GM23248 (cell line): ENCODE measurements at regions not wholly inside any gene's neighbourhood (a gene's known extent, or its start where the extent isn't known, plus 50 kb on each side); places are given as distances from the start of the nearest gene placed in this dataset.
"Not testable (repeated sequence)": the region's sequence is repeated elsewhere in the genome, so short reads cannot be mapped to it uniquely, and the experiment has no call there.

Experiments
- DNase-seq: peaks from one replicate; pipeline ENCODE4 v3.0.0-alpha.2; 2015
- H2AFZ ChIP-seq: fragments of 200-600 bp; sonication (generic); 2 replicates; pipeline ENCODE4 v1.6.1; 2016; ENCODE audit warnings: antibody characterized with exemption
- H3F3A ChIP-seq: fragments of 200-600 bp; sonication (generic); 2 replicates; pipeline ENCODE4 v1.6.1; 2016; ENCODE audit warnings: mild to moderate bottlenecking, antibody characterized with exemption, mixed run types; ENCODE audit not compliant: insufficient read depth
- H3K27ac ChIP-seq: fragments of 200-600 bp; sonication (generic); 2 replicates; pipeline ENCODE4 v1.5.1; 2016; ENCODE audit warnings: mild to moderate bottlenecking
- H3K27me3 ChIP-seq: fragments of 200-600 bp; sonication (generic); replicated peaks from 2 replicates; pipeline ENCODE4 v1.6.1; 2016; ENCODE audit warnings: mild to moderate bottlenecking; ENCODE audit not compliant: insufficient read depth
- H3K36me3 ChIP-seq: fragments of 200-600 bp; sonication (generic); 2 replicates; pipeline ENCODE4 v1.6.1; 2016; ENCODE audit warnings: low read depth, mild to moderate bottlenecking
- H3K4me1 ChIP-seq: fragments of 200-600 bp; sonication (generic); 2 replicates; pipeline ENCODE4 v1.6.1; 2016; ENCODE audit warnings: mild to moderate bottlenecking; ENCODE audit not compliant: insufficient read depth
- H3K4me2 ChIP-seq: fragments of 200-600 bp; sonication (generic); one replicate; pipeline ENCODE4 v1.6.1; 2016; ENCODE audit warnings: mild to moderate bottlenecking; ENCODE audit not compliant: unreplicated experiment
- H3K4me3 ChIP-seq: fragments of 200-600 bp; sonication (generic); 2 replicates; pipeline ENCODE4 v1.5.1; 2016; ENCODE audit warnings: mild to moderate bottlenecking
- H3K79me2 ChIP-seq: fragments of 200-600 bp; sonication (generic); 2 replicates; pipeline ENCODE4 v1.6.1; 2016; ENCODE audit warnings: mild to moderate bottlenecking; ENCODE audit not compliant: insufficient read depth
- H3K9ac ChIP-seq: fragments of 200-600 bp; sonication (generic); 2 replicates; pipeline ENCODE4 v1.6.1; 2016; ENCODE audit warnings: mild to moderate bottlenecking
- H3K9me2 ChIP-seq: fragments of 200-600 bp; sonication (generic); 2 replicates; pipeline ENCODE4 v1.6.1; 2016; ENCODE audit warnings: mixed run types, mild to moderate bottlenecking, moderate library complexity; ENCODE audit not compliant: insufficient read depth
- H3K9me3 ChIP-seq: fragments of 200-600 bp; sonication (generic); one replicate; pipeline ENCODE4 v1.6.1; 2017; ENCODE audit warnings: low read depth
- H4K20me1 ChIP-seq: fragments of 200-600 bp; sonication (generic); 2 replicates; pipeline ENCODE4 v1.6.0; 2016; ENCODE audit not compliant: insufficient read depth
- EZH2 ChIP-seq: fragments of 200-600 bp; sonication (generic); IDR thresholded peaks from 2 replicates; pipeline ENCODE4 v1.6.1; 2018; ENCODE audit warnings: antibody characterized with exemption, mild to moderate bottlenecking; ENCODE audit not compliant: insufficient read depth, poor library complexity, severe bottlenecking
- EZH2phosphoT487 ChIP-seq: fragments of 200-600 bp; sonication (generic); IDR thresholded peaks from 2 replicates; pipeline ENCODE4 v1.6.1; 2018; ENCODE audit warnings: antibody characterized with exemption, moderate library complexity, mild to moderate bottlenecking, low read depth; ENCODE audit not compliant: insufficient read depth
- WGBS, 2 experiments: methylation state at CpG; one replicate each; pipeline ENCODE4 v1.1.6; 2015 to 2017; ENCODE audit warnings: low lambda C conversion rate in 2 of 2, low coverage in 1 of 2; ENCODE audit errors: missing lambda C conversion rate in 2 of 2; 5-methylcytosine and 5-hydroxymethylcytosine counted together
- in situ Hi-C: fragments of 300-500 bp; cut with MboI; formaldehyde crosslinking; loops from 2 replicates; pipeline ENCODE4 v1.15.0; 2020

GRCh38 chr5:74389531-74390305, 250.8 kb downstream of the ENC1 start:
- Histone ChIP-seq H3K36me3 (no peaks in the 10 kb centered on the region), H3K4me3 (no peak overlapping the region), H3K9me3 (no peaks in the 10 kb centered on the region), H3K27ac (no peak overlapping the region), H3K9me2 (no peaks in the 10 kb centered on the region), H3K79me2 (no peaks in the 10 kb centered on the region), H3K4me1 (peaks cover 14% of the 10 kb centered on the region), H3K4me2 (no peak overlapping the region), H3F3A (peaks cover 5% of the 10 kb centered on the region; the same call in 1 of the 2 replicates), H2AFZ (no peak overlapping the region), H3K27me3 (no peaks in the 10 kb centered on the region), H4K20me1 (no peaks in the 10 kb centered on the region), H3K9ac (no peak overlapping the region)
- no peak for TF ChIP-seq EZH2
- no peak for TF ChIP-seq EZH2phosphoT487
- WGBS, 2 experiments = 80 to 91% methylated on average over 2 of the region's 2 CpGs
- in situ Hi-C loops = no loop called here
- no peak for DNase-seq

GRCh38 chr5:74388411-74388810, 252.1 kb downstream of the ENC1 start:
- in situ Hi-C loops, H4K20me1 ChIP-seq, H2AFZ ChIP-seq, H3K27ac ChIP-seq, H3K79me2 ChIP-seq, H3K9me3 ChIP-seq, H3K36me3 ChIP-seq, H3K27me3 ChIP-seq, H3K4me3 ChIP-seq, H3K9me2 ChIP-seq, DNase-seq, H3F3A ChIP-seq, H3K4me2 ChIP-seq, H3K9ac ChIP-seq: not testable (repeated sequence)
- H3K4me1 ChIP-seq = peaks cover 21% of the 10 kb centered on the region
- 85 to 86% methylated on average over 2 of the region's 2 CpGs for WGBS, 2 experiments

- Histone ChIP-seq H4K20me1 (no peaks in the 10 kb centered on the region), H2AFZ (no peak overlapping the region), H3K27ac (peak overlapping the region; percentile 21; the same call in 1 of the 2 replicates), H3K36me3 (no peaks in the 10 kb centered on the region), H3F3A (peaks cover 26% of the 10 kb centered on the region), H3K79me2 (no peaks in the 10 kb centered on the region), H3K9me2 (no peaks in the 10 kb centered on the region), H3K9me3 (no peaks in the 10 kb centered on the region), H3K4me2 (no peak overlapping the region), H3K4me3 (no peak overlapping the region), H3K9ac (no peak overlapping the region), H3K27me3 (no peaks in the 10 kb centered on the region), H3K4me1 (peaks cover 34% of the 10 kb centered on the region)
- DNase-seq = peak; percentile 72
- WGBS, 2 experiments = 48% methylated on average over 4 of the region's 4 CpGs
- TF ChIP-seq EZH2phosphoT487 (no peak), EZH2 (no peak)
- in situ Hi-C loops = no loop called here
Observed at GRCh38 chr5:74386571-74387334, 253.8 kb downstream of the ENC1 start.

GRCh38 chr5:74384851-74385250, 255.7 kb downstream of the ENC1 start:
- Histone ChIP-seq H3K79me2 (no peaks in the 10 kb centered on the region), H3K27me3 (no peaks in the 10 kb centered on the region), H4K20me1 (no peaks in the 10 kb centered on the region), H3K4me3 (no peak overlapping the region), H2AFZ (no peak overlapping the region), H3K9me3 (no peaks in the 10 kb centered on the region), H3K9ac (no peak overlapping the region), H3K4me1 (peaks cover 34% of the 10 kb centered on the region), H3K36me3 (no peaks in the 10 kb centered on the region), H3K9me2 (no peaks in the 10 kb centered on the region), H3F3A (peaks cover 26% of the 10 kb centered on the region), H3K4me2 (no peak overlapping the region), H3K27ac (no peak overlapping the region)
- no peak for TF ChIP-seq EZH2phosphoT487
- TF ChIP-seq EZH2 = no peak
- DNase-seq = no peak
- in situ Hi-C loops = no loop called here
- WGBS, 2 experiments = 66 to 73% methylated on average over 2 of the region's 2 CpGs
